Glutamatergic neuron (in vitro differentiated cells): ENCODE measurements at regions not wholly inside any gene's neighbourhood (a gene's known extent, or its start where the extent isn't known, plus 50 kb on each side); places are given as distances from the start of the nearest gene placed in this dataset.

Experiments used
- DNase-seq: peaks from one replicate; pipeline ENCODE4 v3.0.0; 2022
- H3K27ac Mint-ChIP-seq: one replicate; pipeline ENCODE4 v1.8.0; 2020; ENCODE audit warnings: mild to moderate bottlenecking, mixed read lengths, inconsistent platforms; ENCODE audit not compliant: unreplicated experiment
- H3K27me3 Mint-ChIP-seq: one replicate; pipeline ENCODE4 v1.8.0; 2020; ENCODE audit warnings: mild to moderate bottlenecking, moderate library complexity, mixed read lengths, inconsistent platforms; ENCODE audit not compliant: unreplicated experiment
- H3K36me3 Mint-ChIP-seq: one replicate; pipeline ENCODE4 v1.8.0; 2020; ENCODE audit warnings: mild to moderate bottlenecking, mixed read lengths, inconsistent platforms; ENCODE audit not compliant: unreplicated experiment
- H3K4me1 Mint-ChIP-seq: one replicate; pipeline ENCODE4 v1.8.0; 2020; ENCODE audit warnings: mild to moderate bottlenecking, low read depth, mixed read lengths, inconsistent platforms; ENCODE audit not compliant: unreplicated experiment
- H3K4me3 Mint-ChIP-seq: one replicate; pipeline ENCODE4 v1.8.0; 2020; ENCODE audit warnings: mild to moderate bottlenecking, mixed read lengths, inconsistent platforms; ENCODE audit not compliant: unreplicated experiment
- H3K9me3 Mint-ChIP-seq: one replicate; pipeline ENCODE4 v1.8.0; 2020; ENCODE audit warnings: mild to moderate bottlenecking, moderate library complexity, mixed read lengths, inconsistent platforms; ENCODE audit not compliant: unreplicated experiment
- TF ChIP-seq, protein P1 (sequence below): fragments of 200-600 bp; sonication (generic); IDR thresholded peaks from one replicate; pipeline ENCODE4 v1.5.0; 2021; ENCODE audit not compliant: partially characterized antibody, unreplicated experiment

DNA sequence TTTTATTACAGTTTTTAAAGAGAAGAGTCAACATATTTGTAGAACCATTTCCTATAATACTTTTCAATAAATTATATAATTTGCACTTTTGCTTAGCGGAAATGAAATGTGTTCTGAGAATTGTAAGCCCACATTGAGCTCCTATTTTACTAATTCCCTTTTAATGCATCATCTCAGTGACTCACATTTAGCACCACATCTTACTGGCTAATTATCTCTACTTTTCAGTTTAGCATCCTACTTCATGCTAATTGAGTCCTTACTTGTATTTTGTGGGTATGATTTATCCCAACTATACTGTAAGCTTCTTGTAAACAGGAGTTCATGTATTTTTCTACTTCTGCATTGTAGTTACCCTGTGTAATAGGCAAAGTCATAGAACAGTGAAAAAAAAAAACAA is 67.5 kb downstream of the TMX1 start:
- peaks cover 9% of the 10 kb centered on the region for H3K4me1 Mint-ChIP-seq
- DNase-seq, result no peak
- H3K4me3 Mint-ChIP-seq, result no peak overlapping the region
- no peak overlapping the region for H3K27ac Mint-ChIP-seq
- H3K27me3 Mint-ChIP-seq, result no peaks in the 10 kb centered on the region
- TF ChIP-seq, protein P1, sequence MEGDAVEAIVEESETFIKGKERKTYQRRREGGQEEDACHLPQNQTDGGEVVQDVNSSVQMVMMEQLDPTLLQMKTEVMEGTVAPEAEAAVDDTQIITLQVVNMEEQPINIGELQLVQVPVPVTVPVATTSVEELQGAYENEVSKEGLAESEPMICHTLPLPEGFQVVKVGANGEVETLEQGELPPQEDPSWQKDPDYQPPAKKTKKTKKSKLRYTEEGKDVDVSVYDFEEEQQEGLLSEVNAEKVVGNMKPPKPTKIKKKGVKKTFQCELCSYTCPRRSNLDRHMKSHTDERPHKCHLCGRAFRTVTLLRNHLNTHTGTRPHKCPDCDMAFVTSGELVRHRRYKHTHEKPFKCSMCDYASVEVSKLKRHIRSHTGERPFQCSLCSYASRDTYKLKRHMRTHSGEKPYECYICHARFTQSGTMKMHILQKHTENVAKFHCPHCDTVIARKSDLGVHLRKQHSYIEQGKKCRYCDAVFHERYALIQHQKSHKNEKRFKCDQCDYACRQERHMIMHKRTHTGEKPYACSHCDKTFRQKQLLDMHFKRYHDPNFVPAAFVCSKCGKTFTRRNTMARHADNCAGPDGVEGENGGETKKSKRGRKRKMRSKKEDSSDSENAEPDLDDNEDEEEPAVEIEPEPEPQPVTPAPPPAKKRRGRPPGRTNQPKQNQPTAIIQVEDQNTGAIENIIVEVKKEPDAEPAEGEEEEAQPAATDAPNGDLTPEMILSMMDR, result no peak
- no peaks in the 10 kb centered on the region for H3K9me3 Mint-ChIP-seq
- H3K36me3 Mint-ChIP-seq, result no peaks in the 10 kb centered on the region

DNA sequence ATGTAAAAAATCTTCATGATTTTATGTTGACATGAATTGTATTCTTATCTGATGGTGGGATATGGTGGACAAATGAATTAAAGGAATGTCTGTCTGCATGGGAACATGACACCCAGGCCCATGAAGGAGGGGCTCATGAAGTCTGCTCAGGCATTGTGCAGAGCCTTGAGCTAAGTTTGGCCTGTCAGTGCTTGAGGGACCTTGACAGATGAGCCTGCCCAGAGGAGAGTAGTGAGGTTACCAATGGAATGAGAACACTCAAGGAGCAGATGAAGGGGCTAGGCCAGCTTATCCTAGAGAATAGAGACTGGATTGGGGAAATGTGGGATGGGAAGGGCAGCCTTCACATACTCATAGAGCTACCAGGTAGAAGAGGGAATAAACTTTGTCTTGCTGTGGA is 68.8 kb downstream of the TMX1 start:
- DNase-seq, result no peak
- H3K27me3 Mint-ChIP-seq, result no peaks in the 10 kb centered on the region
- TF ChIP-seq, protein P1, result no peak
- no peak overlapping the region for H3K27ac Mint-ChIP-seq
- H3K36me3 Mint-ChIP-seq, result no peaks in the 10 kb centered on the region
- peaks cover 9% of the 10 kb centered on the region for H3K4me1 Mint-ChIP-seq
- no peaks in the 10 kb centered on the region for H3K9me3 Mint-ChIP-seq
- H3K4me3 Mint-ChIP-seq, result no peak overlapping the region

DNA sequence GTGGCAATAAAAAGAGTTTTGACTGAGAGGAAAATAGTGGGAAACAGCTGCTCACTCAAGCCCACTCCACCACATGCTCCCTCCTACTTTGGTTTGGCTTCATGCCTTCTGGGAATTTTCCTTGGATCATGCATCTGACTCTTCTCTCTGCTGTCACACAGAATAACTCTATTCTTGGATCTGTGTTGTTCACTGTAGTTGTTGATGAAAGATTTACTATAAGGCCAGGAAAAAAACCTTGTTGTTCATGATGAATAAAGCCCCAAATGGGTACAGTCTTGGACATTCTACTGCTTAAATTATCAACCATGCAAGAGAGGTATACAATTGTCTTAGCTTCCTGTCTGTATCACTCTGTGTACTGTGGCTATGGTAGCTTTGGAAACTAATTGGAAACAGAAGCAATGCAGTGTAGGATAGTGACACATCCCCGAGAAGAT is 70.5 kb downstream of the TMX1 start:
- H3K36me3 Mint-ChIP-seq, result no peaks in the 10 kb centered on the region
- DNase-seq, result no peak
- H3K4me1 Mint-ChIP-seq, result peaks cover 9% of the 10 kb centered on the region
- H3K27ac Mint-ChIP-seq, result no peak overlapping the region
- no peaks in the 10 kb centered on the region for H3K27me3 Mint-ChIP-seq
- H3K4me3 Mint-ChIP-seq, result no peak overlapping the region
- TF ChIP-seq, protein P1, result no peak
- no peaks in the 10 kb centered on the region for H3K9me3 Mint-ChIP-seq

DNA sequence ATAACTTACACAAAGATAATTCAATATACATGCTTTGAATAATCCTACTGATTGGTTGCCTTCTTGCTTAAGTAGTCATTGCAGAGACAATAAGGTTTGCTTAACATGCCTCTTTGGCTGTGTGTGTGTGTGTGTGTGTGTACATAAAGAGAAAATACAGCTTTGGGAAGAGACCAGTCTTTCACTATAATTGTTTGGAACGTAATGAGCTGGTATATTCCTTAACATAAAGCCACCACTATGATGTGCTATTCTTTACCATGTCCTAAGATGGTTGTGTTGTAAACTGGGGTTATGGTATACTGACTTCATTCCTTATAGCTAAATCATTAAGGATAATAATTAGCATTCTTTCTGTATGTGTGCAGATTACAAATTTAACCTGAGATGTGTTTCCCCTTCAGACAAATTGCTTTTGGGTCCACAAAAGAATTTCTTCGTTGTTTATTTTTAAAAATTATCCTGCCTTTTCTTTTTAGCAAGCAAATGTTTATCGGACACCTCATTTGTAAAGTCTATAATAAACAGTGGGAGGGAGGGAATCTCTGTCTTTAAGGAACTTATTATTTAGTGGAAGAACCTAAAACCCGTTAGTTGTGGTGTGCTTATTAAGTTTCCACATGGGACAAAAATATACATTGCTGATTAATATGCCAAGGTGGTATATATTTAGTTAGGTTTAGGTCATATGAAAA is 74.4 kb downstream of the TMX1 start:
- Mint-ChIP-seq H3K9me3 (no peaks in the 10 kb centered on the region), H3K4me1 (peaks cover 17% of the 10 kb centered on the region), H3K27me3 (no peaks in the 10 kb centered on the region), H3K4me3 (no peak overlapping the region), H3K36me3 (no peaks in the 10 kb centered on the region), H3K27ac (no peak overlapping the region)
- TF ChIP-seq, protein P1, result no peak
- no peak for DNase-seq

DNA sequence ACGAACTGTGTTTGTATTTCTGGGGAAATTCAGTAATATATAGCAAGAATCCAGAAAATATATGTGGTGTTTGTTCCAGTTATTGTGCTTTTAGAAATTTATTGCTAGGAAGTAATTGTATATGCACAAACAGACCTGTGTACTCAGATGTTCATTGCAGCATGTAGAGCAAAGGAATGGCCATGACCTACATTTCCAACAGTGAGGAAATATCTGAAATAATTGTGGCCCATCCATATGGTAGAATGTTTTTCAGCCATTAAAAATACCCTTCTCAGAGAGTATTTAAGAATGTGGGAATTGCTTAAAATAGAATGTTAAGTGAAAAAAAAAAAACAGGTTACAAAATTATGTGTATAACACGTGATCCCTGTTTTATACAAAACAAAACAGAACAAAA is 77.3 kb downstream of the TMX1 start:
- TF ChIP-seq, protein P1, result no peak
- Mint-ChIP-seq H3K36me3 (no peaks in the 10 kb centered on the region), H3K27ac (no peak overlapping the region), H3K9me3 (no peaks in the 10 kb centered on the region), H3K4me1 (peaks cover 10% of the 10 kb centered on the region), H3K4me3 (no peak overlapping the region), H3K27me3 (no peaks in the 10 kb centered on the region)
- no peak for DNase-seq
